Prostate gland (tissue), 2 donors: ENCODE measurements at regions not wholly inside any gene's neighbourhood (a gene's known extent, or its start where the extent isn't known, plus 50 kb on each side); places are given as distances from the start of the nearest gene placed in this dataset.

Experiments
- DNase-seq: peaks from one replicate; pipeline ENCODE4 v3.0.0-alpha.2; 2019; ENCODE audit warnings: low spot score
- H3K27ac ChIP-seq, 2 donors: fragments of 200-600 bp; sonication (generic); 2 replicates each; pipeline ENCODE4 v1.5.1; 2017 to 2019
- H3K27me3 ChIP-seq: fragments of 200-600 bp; sonication (generic); replicated peaks from 2 replicates; pipeline ENCODE4 v1.5.1; 2019; ENCODE audit not compliant: insufficient read depth
- H3K36me3 ChIP-seq, 2 donors: fragments of 200-600 bp; sonication (generic); 1 replicate in 1 of 2; 2 replicates in 1 of 2; pipeline versions ENCODE4 v1.5.1 to v1.8.1; 2017 to 2019
- H3K4me1 ChIP-seq: fragments of 200-600 bp; sonication (generic); replicated peaks from 2 replicates; pipeline ENCODE4 v1.5.1; 2019
- H3K4me3 ChIP-seq, 2 donors: fragments of 200-600 bp; sonication (generic); 2 replicates each; pipeline ENCODE4 v1.5.1; 2017 to 2019
- H3K9me3 ChIP-seq: fragments of 200-600 bp; sonication (generic); 2 replicates; pipeline ENCODE4 v1.5.1; 2017
- CTCF ChIP-seq, 4 experiments: fragments of 200-600 bp in 2 of 4; fragments of 450-650 bp in 2 of 4; sonication (generic) in 2 of 4; IDR thresholded peaks; 1 replicate in 3 of 4; 2 replicates in 1 of 4; pipeline ENCODE4 v1.5.1; 2016 to 2019; ENCODE audit warnings: antibody characterized with exemption in 4 of 4, mild to moderate bottlenecking in 2 of 4, moderate library complexity in 2 of 4
- POLR2A ChIP-seq: fragments of 450-650 bp; IDR thresholded peaks from one replicate; pipeline ENCODE4 v1.6.1; 2016; ENCODE audit warnings: antibody characterized with exemption, mild to moderate bottlenecking
- POLR2AphosphoS5 ChIP-seq: sonication (generic); formaldehyde crosslinking; IDR thresholded peaks from one replicate; pipeline ENCODE4 v1.6.1; 2017; ENCODE audit warnings: antibody characterized with exemption
- WGBS: methylation state at CpG from one replicate; pipeline ENCODE4 v1.1.5; 2018; 5-methylcytosine and 5-hydroxymethylcytosine counted together
- intact Hi-C: fragments of 100-400 bp; cut with DNase I; formaldehyde crosslinking; loops from one replicate; pipeline ENCODE4 v1.14.2; 2022

GRCh38 chr6:84453499-84453898 lies 226.1 kb upstream of the CEP162 start:
- H3K27me3 ChIP-seq: no peaks in the 10 kb centered on the region
- H3K4me3 ChIP-seq: no peak overlapping the region
- intact Hi-C loops: no loop called here
- no peak for TF ChIP-seq POLR2AphosphoS5
- no peak for TF ChIP-seq CTCF (IDR thresholded peaks at IDR 0.05)
- no peak for TF ChIP-seq POLR2A
- no peaks in the 10 kb centered on the region for H3K4me1 ChIP-seq
- DNase-seq: no peak
- no peaks in the 10 kb centered on the region for H3K36me3 ChIP-seq
- H3K9me3 ChIP-seq: no peaks in the 10 kb centered on the region
- H3K27ac ChIP-seq: no peak overlapping the region

GRCh38 chr6:84450018-84450417 lies 222.6 kb upstream of the CEP162 start:
- H3K9me3 ChIP-seq: no peaks in the 10 kb centered on the region
- 77% methylated on average over 2 of the region's 2 CpGs for WGBS
- no peaks in the 10 kb centered on the region for H3K27me3 ChIP-seq
- DNase-seq: no peak
- no peak overlapping the region for H3K27ac ChIP-seq
- TF ChIP-seq POLR2A (no peak), POLR2AphosphoS5 (no peak), CTCF (IDR thresholded peaks at IDR 0.05) (no peak)
- intact Hi-C loops: no loop called here
- H3K4me3 ChIP-seq: no peak overlapping the region
- no peaks in the 10 kb centered on the region for H3K4me1 ChIP-seq
- no peaks in the 10 kb centered on the region for H3K36me3 ChIP-seq

GRCh38 chr6:84449220-84449619 lies 221.8 kb upstream of the CEP162 start:
- H3K4me1 ChIP-seq: no peaks in the 10 kb centered on the region
- DNase-seq: no peak
- 34% methylated on average over 6 of the region's 6 CpGs for WGBS
- no peaks in the 10 kb centered on the region for H3K36me3 ChIP-seq
- no peak overlapping the region for H3K4me3 ChIP-seq
- no peak overlapping the region for H3K27ac ChIP-seq
- TF ChIP-seq POLR2AphosphoS5: no peak
- no peak for TF ChIP-seq CTCF (IDR thresholded peaks at IDR 0.05)
- no peak for TF ChIP-seq POLR2A
- intact Hi-C loops: no loop called here
- no peaks in the 10 kb centered on the region for H3K27me3 ChIP-seq
- no peaks in the 10 kb centered on the region for H3K9me3 ChIP-seq

- no peak overlapping the region for H3K27ac ChIP-seq
- H3K9me3 ChIP-seq: no peaks in the 10 kb centered on the region
- TF ChIP-seq POLR2AphosphoS5 (no peak), CTCF (IDR thresholded peaks at IDR 0.05) (no peak), POLR2A (no peak)
- no peaks in the 10 kb centered on the region for H3K36me3 ChIP-seq
- intact Hi-C loops: no loop called here
- H3K27me3 ChIP-seq: no peaks in the 10 kb centered on the region
- 75% methylated on average over 2 of the region's 2 CpGs for WGBS
- H3K4me1 ChIP-seq: no peaks in the 10 kb centered on the region
- H3K4me3 ChIP-seq: no peak overlapping the region
- DNase-seq: no peak
These were observed 220.9 kb upstream of the CEP162 start for GRCh38 chr6:84448331-84448730.

- Histone ChIP-seq H3K9me3 (no peaks in the 10 kb centered on the region), H3K27me3 (no peaks in the 10 kb centered on the region), H3K27ac (no peak overlapping the region), H3K4me3 (no peak overlapping the region), H3K36me3 (no peaks in the 10 kb centered on the region), H3K4me1 (no peaks in the 10 kb centered on the region)
- 73% methylated on average over 3 of the region's 3 CpGs for WGBS
- no peak for TF ChIP-seq CTCF (IDR thresholded peaks at IDR 0.05)
- intact Hi-C loops: no loop called here
- no peak for DNase-seq
These were observed 220.2 kb upstream of the CEP162 start for GRCh38 chr6:84447651-84448050.
